H1 (cell line): ENCODE measurements at regions not wholly inside any gene's neighbourhood (a gene's known extent, or its start where the extent isn't known, plus 50 kb on each side); places are given as distances from the start of the nearest gene placed in this dataset.

Source experiments
- CTCF ChIA-PET: fragments of 300-600 bp; sonication (Branson Sonifier 250); formaldehyde crosslinking; loops from one replicate; lab custom pipeline; 2021; ENCODE audit not compliant: partially characterized antibody; lab: Charles Lee
- POLR2A ChIA-PET: fragments of 300-600 bp; sonication (Branson Sonifier 250); formaldehyde crosslinking; loops from one replicate; lab custom pipeline; 2021; ENCODE audit warnings: inconsistent platforms; ENCODE audit not compliant: partially characterized antibody; lab: Charles Lee
- DNase-seq, 2 experiments: peaks; one replicate each; pipeline versions ENCODE4 v3.0.0 to v3.0.0-alpha.2; 2010 to 2022; ENCODE audit warnings: low spot score in 2 of 2, low read depth in 1 of 2, mixed read lengths in 1 of 2
- FAIRE-seq: peaks from 2 replicates; lab custom pipeline; 2011; peaks lifted over from hg19 to GRCh38; lab: Jason Lieb, UNC
- H2AFZ ChIP-seq: 2 replicates; pipeline ENCODE4 v1.8.1; 2012; ENCODE audit warnings: low read length, inconsistent platforms
- H2AK5ac ChIP-seq: 2 replicates; pipeline ENCODE4 v1.6.1; 2013; ENCODE audit warnings: low read depth, low read length
- H2BK120ac ChIP-seq: replicated peaks from 2 replicates; pipeline ENCODE3; 2013; ENCODE audit warnings: low read depth, low read length, inconsistent platforms
- H2BK12ac ChIP-seq: 2 replicates; pipeline ENCODE4 v1.6.1; 2013; ENCODE audit warnings: low read depth, low read length
- H2BK15ac ChIP-seq: 2 replicates; pipeline ENCODE4 v1.6.1; 2013; ENCODE audit warnings: low read length
- H2BK20ac ChIP-seq: 2 replicates; pipeline ENCODE4 v1.6.1; 2013; ENCODE audit warnings: low read length
- H2BK5ac ChIP-seq: 2 replicates; pipeline ENCODE4 v1.6.1; 2013; ENCODE audit warnings: low read depth, low read length
- H3K14ac ChIP-seq: 2 replicates; pipeline ENCODE4 v1.6.1; 2013; ENCODE audit warnings: inconsistent platforms; ENCODE audit not compliant: insufficient read length
- H3K18ac ChIP-seq: 2 replicates; pipeline ENCODE4 v1.6.1; 2013; ENCODE audit warnings: low read length; ENCODE audit errors: extremely low read depth
- H3K23ac ChIP-seq: 2 replicates; pipeline ENCODE4 v1.6.1; 2013; ENCODE audit warnings: inconsistent platforms; ENCODE audit not compliant: insufficient read length
- H3K23me2 ChIP-seq: 2 replicates; pipeline ENCODE4 v1.6.1; 2013; ENCODE audit warnings: low read depth, low read length
- H3K27ac ChIP-seq: 2 replicates; pipeline ENCODE4 v1.6.1; 2011; ENCODE audit warnings: low read depth, low read length, inconsistent platforms
- H3K27me3 ChIP-seq, 4 experiments: replicated peaks in 1 of 4; 1 replicate in 1 of 4; 2 replicates in 3 of 4; pipeline versions ENCODE4 v1.6.1 to v1.8.1; 2011 to 2013; ENCODE audit warnings: low read length in 3 of 4, mild to moderate bottlenecking in 3 of 4, inconsistent platforms in 2 of 4, mixed read lengths in 2 of 4, moderate library complexity in 1 of 4; ENCODE audit not compliant: control insufficient read depth in 3 of 4, insufficient read depth in 3 of 4; ENCODE audit errors: extremely low read depth in 1 of 4
- H3K36me3 ChIP-seq, 4 experiments: 2 replicates each; pipeline versions ENCODE4 v1.6.1 to v1.8.1; 2011 to 2013; ENCODE audit warnings: mild to moderate bottlenecking in 4 of 4, low read length in 3 of 4, moderate library complexity in 2 of 4, control low read depth in 1 of 4, inconsistent platforms in 1 of 4; ENCODE audit not compliant: insufficient read depth in 4 of 4, control insufficient read depth in 2 of 4
- H3K4ac ChIP-seq: replicated peaks from 2 replicates; pipeline ENCODE3; 2013; ENCODE audit warnings: low read length, low read depth, mixed read lengths, inconsistent platforms; ENCODE audit not compliant: insufficient read length
- H3K4me1 ChIP-seq, 4 experiments: replicated peaks in 1 of 4; 1 replicate in 1 of 4; 2 replicates in 3 of 4; pipeline versions ENCODE4 v1.6.1 to v1.8.1; 2011 to 2013; ENCODE audit warnings: low read length in 3 of 4, inconsistent platforms in 2 of 4, mixed read lengths in 1 of 4; ENCODE audit not compliant: insufficient read depth in 4 of 4, control insufficient read depth in 3 of 4
- H3K4me2 ChIP-seq, 2 experiments: 2 replicates each; pipeline versions ENCODE4 v1.6.1 to v1.8.1; 2011 to 2013; ENCODE audit warnings: low read depth in 2 of 2, low read length in 2 of 2, control low read depth in 1 of 2, inconsistent platforms in 1 of 2, mild to moderate bottlenecking in 1 of 2; ENCODE audit not compliant: insufficient read depth in 1 of 2
- H3K4me3 ChIP-seq, 4 experiments: fragments of 200-600, 300-600 bp in 1 of 4; sonication (generic), shearing (Covaris generic), sonication (Bioruptor Twin) in 1 of 4; 2 replicates each; pipeline versions ENCODE4 v1.5.1 to v1.8.1; 2011 to 2016; ENCODE audit warnings: low read length in 4 of 4, low read depth in 3 of 4, control low read depth in 2 of 4, inconsistent platforms in 2 of 4, mild to moderate bottlenecking in 2 of 4, mixed read lengths in 1 of 4, moderate library complexity in 1 of 4; ENCODE audit not compliant: insufficient read depth in 2 of 4; ENCODE audit errors: extremely low read depth in 1 of 4
- H3K56ac ChIP-seq: replicated peaks from 2 replicates; pipeline ENCODE3; 2013; ENCODE audit warnings: low read depth, mild to moderate bottlenecking, mixed read lengths, low read length, inconsistent platforms; ENCODE audit not compliant: insufficient read length
- H3K79me1 ChIP-seq: 2 replicates; pipeline ENCODE4 v1.6.1; 2013; ENCODE audit warnings: low read depth, low read length, control low read depth
- H3K79me2 ChIP-seq, 2 experiments: 2 replicates each; pipeline versions ENCODE4 v1.6.1 to v1.8.1; 2012 to 2013; ENCODE audit warnings: low read length in 2 of 2, mild to moderate bottlenecking in 2 of 2, inconsistent platforms in 1 of 2; ENCODE audit not compliant: insufficient read depth in 2 of 2, control insufficient read depth in 1 of 2
- H3K9ac ChIP-seq, 4 experiments: replicated peaks in 1 of 4; 1 replicate in 1 of 4; 2 replicates in 3 of 4; pipeline versions ENCODE4 v1.6.1 to v1.8.1; 2011 to 2013; ENCODE audit warnings: low read depth in 3 of 4, low read length in 3 of 4, control low read depth in 2 of 4, mild to moderate bottlenecking in 2 of 4, moderate library complexity in 2 of 4, inconsistent platforms in 1 of 4; ENCODE audit errors: extremely low read depth in 1 of 4
- H3K9me3 ChIP-seq, 2 experiments: 2 replicates each; pipeline versions ENCODE4 v1.6.1 to v1.8.1; 2012 to 2013; ENCODE audit warnings: mild to moderate bottlenecking in 2 of 2, moderate library complexity in 2 of 2, control low read depth in 1 of 2, inconsistent platforms in 1 of 2, low read depth in 1 of 2, low read length in 1 of 2, mixed read lengths in 1 of 2; ENCODE audit not compliant: insufficient read depth in 2 of 2
- H4K20me1 ChIP-seq, 2 experiments: replicated peaks in 1 of 2; 2 replicates each; pipeline versions ENCODE3 to v1.8.1; 2011 to 2013; ENCODE audit warnings: inconsistent platforms in 2 of 2, low read length in 2 of 2, mild to moderate bottlenecking in 1 of 2; ENCODE audit not compliant: insufficient read depth in 2 of 2, control insufficient read depth in 1 of 2
- H4K5ac ChIP-seq: 2 replicates; pipeline ENCODE4 v1.6.1; 2013; ENCODE audit warnings: low read length, low read depth, mixed read lengths, inconsistent platforms; ENCODE audit not compliant: insufficient read length
- H4K8ac ChIP-seq: 2 replicates; pipeline ENCODE4 v1.8.0; 2013; ENCODE audit warnings: mild to moderate bottlenecking, moderate library complexity, low read length, inconsistent platforms; ENCODE audit not compliant: insufficient read depth; ENCODE audit errors: extremely low read depth
- H4K91ac ChIP-seq: replicated peaks from 2 replicates; pipeline ENCODE3; 2013; ENCODE audit warnings: low read length, mixed read lengths, inconsistent platforms; ENCODE audit not compliant: insufficient read length
- BACH1 ChIP-seq: IDR thresholded peaks from 2 replicates; pipeline ENCODE4 v1.6.1; 2012; ENCODE audit warnings: low read length, improper control_type of control experiment
- CTCF ChIP-seq, 3 experiments: IDR thresholded peaks; 1 replicate in 2 of 3; 2 replicates in 1 of 3; pipeline versions ENCODE4 v1.5.1 to v1.6.1; 2011; ENCODE audit warnings: low read length in 3 of 3, mild to moderate bottlenecking in 3 of 3, inconsistent platforms in 2 of 3, low read depth in 1 of 3, moderate library complexity in 1 of 3; ENCODE audit not compliant: insufficient read depth in 1 of 3; ENCODE audit errors: control extremely low read depth in 1 of 3
- FOSL1 ChIP-seq: IDR thresholded peaks from 2 replicates; pipeline ENCODE4 v1.6.1; 2011; ENCODE audit warnings: mild to moderate bottlenecking, low read depth, low read length, moderate library complexity; ENCODE audit not compliant: insufficient read depth
- GABPA ChIP-seq: IDR thresholded peaks from 2 replicates; pipeline ENCODE4 v1.6.1; 2011; ENCODE audit warnings: mild to moderate bottlenecking, low read length, moderate library complexity, borderline replicate concordance; ENCODE audit not compliant: insufficient read depth
- GTF2F1 ChIP-seq: IDR thresholded peaks from 2 replicates; pipeline ENCODE4 v1.6.1; 2012; ENCODE audit warnings: low read depth, low read length, improper control_type of control experiment, borderline replicate concordance
- NANOG ChIP-seq: IDR thresholded peaks from 2 replicates; pipeline ENCODE4 v1.6.1; 2011; ENCODE audit warnings: low read length, low read depth, mild to moderate bottlenecking, inconsistent platforms; ENCODE audit not compliant: insufficient read depth, poor library complexity, severe bottlenecking
- POU5F1 ChIP-seq: IDR thresholded peaks from 2 replicates; pipeline ENCODE4 v1.6.1; 2011; ENCODE audit warnings: low read depth, mild to moderate bottlenecking, low read length, moderate library complexity
- RNF2 ChIP-seq: fragments of 200-900, 300-1000 bp; sonication (generic); IDR thresholded peaks from 2 replicates; pipeline ENCODE4 v1.7.1; 2016; ENCODE audit warnings: borderline replicate concordance, low read depth, mild to moderate bottlenecking, antibody characterized with exemption, low read length; ENCODE audit not compliant: poor library complexity, severe bottlenecking; ENCODE audit errors: missing control alignments
- SP4 ChIP-seq: IDR thresholded peaks from 2 replicates; pipeline ENCODE4 v1.6.1; 2012; ENCODE audit warnings: low read length, inconsistent platforms
- SRF ChIP-seq: IDR thresholded peaks from 2 replicates; pipeline ENCODE4 v1.6.1; 2011; ENCODE audit warnings: mild to moderate bottlenecking, low read depth, low read length, moderate library complexity
- ZNF274 ChIP-seq: IDR thresholded peaks from 2 replicates; pipeline ENCODE4 v1.7.0; 2012; ENCODE audit warnings: low read length, borderline replicate concordance; ENCODE audit errors: extremely low read depth
- WGBS, 2 experiments: shearing (Covaris generic) in 1 of 2; methylation state at CpG; one replicate each; pipeline versions ENCODE4 v1.1.6 to v1.1.7; 2013 to 2015; ENCODE audit warnings: low lambda C conversion rate in 2 of 2, mixed read lengths in 2 of 2, inconsistent platforms in 1 of 2, low coverage in 1 of 2, missing lambda C conversion rate in 1 of 2; ENCODE audit not compliant: insufficient replicate concordance in 2 of 2, insufficient coverage in 1 of 2, insufficient read length in 1 of 2; ENCODE audit errors: extremely low coverage in 1 of 2, missing lambda C conversion rate in 1 of 2; 5-methylcytosine and 5-hydroxymethylcytosine counted together

- Histone ChIP-seq H3K27me3 (no peaks in the 10 kb centered on the region), H3K18ac (no peak overlapping the region), H3K4me1 (peaks cover 0 to 3% (median 1%) of the 10 kb centered on the region in 4 experiments; a peak in 3 of 7 replicates), H3K9me3 (peaks cover 0 to 15% of the 10 kb centered on the region in 2 experiments; a peak in 3 of 4 replicates), H3K9ac (no peak overlapping the region), H3K4me2 (no peak overlapping the region), H3K27ac (no peak overlapping the region), H4K20me1 (no peaks in the 10 kb centered on the region), H3K79me2 (no peaks in the 10 kb centered on the region), H3K56ac (no peak overlapping the region), H2BK15ac (no peak overlapping the region), H3K4me3 (no peak overlapping the region), H3K79me1 (no peaks in the 10 kb centered on the region), H3K14ac (no peak overlapping the region), H2BK5ac (no peak overlapping the region), H2BK120ac (no peak overlapping the region), H3K23me2 (no peaks in the 10 kb centered on the region; the same call in 1 of the 2 replicates), H3K23ac (no peak overlapping the region), H4K91ac (no peak overlapping the region), H2AK5ac (no peak overlapping the region), H2BK20ac (no peak overlapping the region), H4K5ac (no peak overlapping the region), H2AFZ (no peak overlapping the region), H3K4ac (no peak overlapping the region), H2BK12ac (no peak overlapping the region), H4K8ac (no peak overlapping the region), H3K36me3 (no peaks in the 10 kb centered on the region; a peak in 1 of 8 replicates)
- 88% methylated on average over 4 of the region's 4 CpGs; no CpG with 5 or more reads in 1 of the 2 experiments for WGBS, 2 experiments
- CTCF ChIA-PET: no interaction called here
- DNase-seq: no peak
- POLR2A ChIA-PET: no interaction called here
- no peak for FAIRE-seq
- TF ChIP-seq RNF2 (no peak), SP4 (no peak), FOSL1 (no peak), CTCF (IDR thresholded peaks at IDR 0.05; ENCODE audit: control extremely low read depth in 1 of 3, insufficient read depth in 1 of 3, low read depth in 1 of 3, low read length in 3 of 3) (no peak), POU5F1 (no peak), GABPA (no peak), GTF2F1 (no peak), NANOG (no peak), BACH1 (no peak), ZNF274 (no peak), SRF (no peak)
Measured at GRCh38 chr6:106785298-106785697, 155.9 kb downstream of the QRSL1 start.
